ENCODE measurements at regions not wholly inside any gene's neighbourhood (a gene's known extent, or its start where the extent isn't known, plus 50 kb on each side); places are given as distances from the start of the nearest gene placed in this dataset.

- Mint-ChIP-seq H3K4me3 (no peak overlapping the region), H3K27me3 (peaks cover 7% of the 10 kb centered on the region), H3K4me1 (no peaks in the 10 kb centered on the region), H3K36me3 (ENCODE audit: low read depth) (peaks cover 3% of the 10 kb centered on the region), H3K27ac (no peak overlapping the region)
- ATAC-seq (no peak), DNase-seq (no peak)
- H3K9me3 ChIP-seq (ENCODE audit: control insufficient read depth, low read length, poor library complexity, severe bottlenecking) = no peaks in the 10 kb centered on the region
Measured at GRCh38 chr6:140303218-140303949, 928.9 kb upstream of the CITED2 start.

GRCh38 chr6:140300331-140300730 lies 925.9 kb upstream of the CITED2 start:
- no peak for ATAC-seq
- no peak overlapping the region for H3K27ac Mint-ChIP-seq
- H3K4me1 Mint-ChIP-seq = no peaks in the 10 kb centered on the region
- no peak for DNase-seq
- no peaks in the 10 kb centered on the region for H3K9me3 ChIP-seq (ENCODE audit: control insufficient read depth, low read length, poor library complexity, severe bottlenecking)
- H3K36me3 Mint-ChIP-seq (ENCODE audit: low read depth) = peaks cover 3% of the 10 kb centered on the region
- no peak overlapping the region for H3K4me3 Mint-ChIP-seq
- H3K27me3 Mint-ChIP-seq = peaks cover 7% of the 10 kb centered on the region

- no peak for DNase-seq
- ATAC-seq = no peak
Measured at GRCh38 chr6:140289186-140289585, 914.7 kb upstream of the CITED2 start.

GRCh38 chr6:140285998-140286690 lies 911.7 kb upstream of the CITED2 start:
- Mint-ChIP-seq H3K36me3 (ENCODE audit: low read depth) (no peaks in the 10 kb centered on the region), H3K4me3 (no peak overlapping the region)
- ATAC-seq = no peak

More at GRCh38 chr6:140289186-140289585, 914.7 kb upstream of the CITED2 start:
- no peaks in the 10 kb centered on the region for H3K4me1 Mint-ChIP-seq
- no peak overlapping the region for H3K4me3 Mint-ChIP-seq
- peaks cover 12% of the 10 kb centered on the region for H3K27me3 Mint-ChIP-seq
- H3K27ac Mint-ChIP-seq = no peak overlapping the region
- no peaks in the 10 kb centered on the region for H3K36me3 Mint-ChIP-seq (ENCODE audit: low read depth)
- H3K9me3 ChIP-seq (ENCODE audit: control insufficient read depth, low read length, poor library complexity, severe bottlenecking) = no peaks in the 10 kb centered on the region

GRCh38 chr6:140285471-140285870 lies 911.0 kb upstream of the CITED2 start:
- no peak for ATAC-seq
- no peaks in the 10 kb centered on the region for H3K36me3 Mint-ChIP-seq (ENCODE audit: low read depth)

More at GRCh38 chr6:140285998-140286690, 911.7 kb upstream of the CITED2 start:
- no peak for DNase-seq
- Mint-ChIP-seq H3K27ac (no peak overlapping the region), H3K27me3 (peaks cover 12% of the 10 kb centered on the region), H3K4me1 (no peaks in the 10 kb centered on the region)
- H3K9me3 ChIP-seq (ENCODE audit: control insufficient read depth, low read length, poor library complexity, severe bottlenecking) = no peaks in the 10 kb centered on the region

GRCh38 chr6:140284871-140285270 lies 910.4 kb upstream of the CITED2 start:
- no peak for ATAC-seq
- no peak overlapping the region for H3K4me3 Mint-ChIP-seq
- no peak for DNase-seq
- H3K9me3 ChIP-seq (ENCODE audit: control insufficient read depth, low read length, poor library complexity, severe bottlenecking) = no peaks in the 10 kb centered on the region
- H3K27me3 Mint-ChIP-seq = peaks cover 16% of the 10 kb centered on the region
- H3K4me1 Mint-ChIP-seq = no peaks in the 10 kb centered on the region
- no peaks in the 10 kb centered on the region for H3K36me3 Mint-ChIP-seq (ENCODE audit: low read depth)
- H3K27ac Mint-ChIP-seq = no peak overlapping the region

More at GRCh38 chr6:140285471-140285870, 911.0 kb upstream of the CITED2 start:
- no peak for DNase-seq
- H3K27me3 Mint-ChIP-seq = peaks cover 16% of the 10 kb centered on the region
- H3K4me1 Mint-ChIP-seq = no peaks in the 10 kb centered on the region
- no peak overlapping the region for H3K4me3 Mint-ChIP-seq
- no peaks in the 10 kb centered on the region for H3K9me3 ChIP-seq (ENCODE audit: control insufficient read depth, low read length, poor library complexity, severe bottlenecking)
- H3K27ac Mint-ChIP-seq = no peak overlapping the region

GRCh38 chr6:140283197-140283596 lies 908.7 kb upstream of the CITED2 start:
- Mint-ChIP-seq H3K36me3 (ENCODE audit: low read depth) (no peaks in the 10 kb centered on the region), H3K27me3 (peaks cover 9% of the 10 kb centered on the region)

GRCh38 chr6:140281767-140282166 lies 907.3 kb upstream of the CITED2 start:
- Mint-ChIP-seq H3K4me1 (no peaks in the 10 kb centered on the region), H3K27ac (no peak overlapping the region), H3K36me3 (ENCODE audit: low read depth) (no peaks in the 10 kb centered on the region), H3K4me3 (no peak overlapping the region), H3K27me3 (peaks cover 4% of the 10 kb centered on the region)
- no peaks in the 10 kb centered on the region for H3K9me3 ChIP-seq (ENCODE audit: control insufficient read depth, low read length, poor library complexity, severe bottlenecking)
- no peak for ATAC-seq
- DNase-seq = no peak

More at GRCh38 chr6:140283197-140283596, 908.7 kb upstream of the CITED2 start:
- Mint-ChIP-seq H3K27ac (no peak overlapping the region), H3K4me3 (no peak overlapping the region), H3K4me1 (no peaks in the 10 kb centered on the region)
- DNase-seq (no peak), ATAC-seq (no peak)
- no peaks in the 10 kb centered on the region for H3K9me3 ChIP-seq (ENCODE audit: control insufficient read depth, low read length, poor library complexity, severe bottlenecking)

- H3K36me3 Mint-ChIP-seq (ENCODE audit: low read depth) = no peaks in the 10 kb centered on the region
- DNase-seq (no peak), ATAC-seq (no peak)
- no peaks in the 10 kb centered on the region for H3K4me1 Mint-ChIP-seq
- no peaks in the 10 kb centered on the region for H3K9me3 ChIP-seq (ENCODE audit: control insufficient read depth, low read length, poor library complexity, severe bottlenecking)
- H3K27me3 Mint-ChIP-seq = peaks cover 4% of the 10 kb centered on the region
- no peak overlapping the region for H3K27ac Mint-ChIP-seq
- no peak overlapping the region for H3K4me3 Mint-ChIP-seq
Measured at GRCh38 chr6:140281236-140281635, 906.8 kb upstream of the CITED2 start.

GRCh38 chr6:140276719-140277118 lies 902.3 kb upstream of the CITED2 start:
- Mint-ChIP-seq H3K4me1 (no peaks in the 10 kb centered on the region), H3K4me3 (no peak overlapping the region), H3K27me3 (peaks cover 4% of the 10 kb centered on the region), H3K27ac (no peak overlapping the region), H3K36me3 (ENCODE audit: low read depth) (no peaks in the 10 kb centered on the region)
- DNase-seq (no peak), ATAC-seq (no peak)
- H3K9me3 ChIP-seq (ENCODE audit: control insufficient read depth, low read length, poor library complexity, severe bottlenecking) = no peaks in the 10 kb centered on the region

GRCh38 chr6:140276133-140276532 lies 901.7 kb upstream of the CITED2 start:
- no peak overlapping the region for H3K27ac Mint-ChIP-seq
- DNase-seq = no peak
- peaks cover 4% of the 10 kb centered on the region for H3K27me3 Mint-ChIP-seq
- H3K9me3 ChIP-seq (ENCODE audit: control insufficient read depth, low read length, poor library complexity, severe bottlenecking) = no peaks in the 10 kb centered on the region
- H3K36me3 Mint-ChIP-seq (ENCODE audit: low read depth) = no peaks in the 10 kb centered on the region
- no peaks in the 10 kb centered on the region for H3K4me1 Mint-ChIP-seq
- H3K4me3 Mint-ChIP-seq = no peak overlapping the region
- ATAC-seq = no peak

GRCh38 chr6:140275725-140276124 lies 901.3 kb upstream of the CITED2 start:
- Mint-ChIP-seq H3K27ac (no peak overlapping the region), H3K27me3 (peaks cover 3% of the 10 kb centered on the region), H3K36me3 (ENCODE audit: low read depth) (no peaks in the 10 kb centered on the region), H3K4me1 (no peaks in the 10 kb centered on the region), H3K4me3 (no peak overlapping the region)
- ATAC-seq = no peak
- no peak for DNase-seq
- H3K9me3 ChIP-seq (ENCODE audit: control insufficient read depth, low read length, poor library complexity, severe bottlenecking) = no peaks in the 10 kb centered on the region

- Mint-ChIP-seq H3K27me3 (no peaks in the 10 kb centered on the region), H3K4me3 (no peak overlapping the region), H3K27ac (no peak overlapping the region), H3K36me3 (ENCODE audit: low read depth) (no peaks in the 10 kb centered on the region), H3K4me1 (no peaks in the 10 kb centered on the region)
- DNase-seq = no peak
- H3K9me3 ChIP-seq (ENCODE audit: control insufficient read depth, low read length, poor library complexity, severe bottlenecking) = no peaks in the 10 kb centered on the region
- ATAC-seq = no peak
Measured at GRCh38 chr6:140274548-140274947, 900.1 kb upstream of the CITED2 start.

Measured in T-helper 17 cell (primary cell).